ENCODE measurements at regions not wholly inside any gene's neighbourhood (a gene's known extent, or its start where the extent isn't known, plus 50 kb on each side); places are given as distances from the start of the nearest gene placed in this dataset.

DNA sequence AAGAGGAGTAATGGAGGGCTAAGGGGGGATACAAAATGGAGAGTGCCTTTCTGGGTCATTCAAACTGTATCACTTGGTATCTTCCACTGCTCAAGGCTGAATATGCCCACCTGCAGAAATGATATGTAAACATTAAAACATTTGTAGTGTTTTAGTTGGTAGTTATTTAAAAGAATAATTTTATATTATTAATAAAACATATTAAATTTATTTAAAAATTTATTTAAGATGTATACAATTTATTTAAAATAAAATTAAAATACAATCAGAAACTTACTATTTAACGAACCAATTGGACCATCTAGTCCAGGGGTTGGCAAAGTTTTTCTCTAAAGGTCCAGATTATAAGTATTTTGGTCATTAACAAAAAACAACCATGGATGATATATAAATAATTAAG is 308.5 kb downstream of the PLK2 start:
- DNase-seq (ENCODE audit: extremely low read depth, low read depth): no peak
- TF ChIP-seq, protein P1, sequence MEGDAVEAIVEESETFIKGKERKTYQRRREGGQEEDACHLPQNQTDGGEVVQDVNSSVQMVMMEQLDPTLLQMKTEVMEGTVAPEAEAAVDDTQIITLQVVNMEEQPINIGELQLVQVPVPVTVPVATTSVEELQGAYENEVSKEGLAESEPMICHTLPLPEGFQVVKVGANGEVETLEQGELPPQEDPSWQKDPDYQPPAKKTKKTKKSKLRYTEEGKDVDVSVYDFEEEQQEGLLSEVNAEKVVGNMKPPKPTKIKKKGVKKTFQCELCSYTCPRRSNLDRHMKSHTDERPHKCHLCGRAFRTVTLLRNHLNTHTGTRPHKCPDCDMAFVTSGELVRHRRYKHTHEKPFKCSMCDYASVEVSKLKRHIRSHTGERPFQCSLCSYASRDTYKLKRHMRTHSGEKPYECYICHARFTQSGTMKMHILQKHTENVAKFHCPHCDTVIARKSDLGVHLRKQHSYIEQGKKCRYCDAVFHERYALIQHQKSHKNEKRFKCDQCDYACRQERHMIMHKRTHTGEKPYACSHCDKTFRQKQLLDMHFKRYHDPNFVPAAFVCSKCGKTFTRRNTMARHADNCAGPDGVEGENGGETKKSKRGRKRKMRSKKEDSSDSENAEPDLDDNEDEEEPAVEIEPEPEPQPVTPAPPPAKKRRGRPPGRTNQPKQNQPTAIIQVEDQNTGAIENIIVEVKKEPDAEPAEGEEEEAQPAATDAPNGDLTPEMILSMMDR (IDR thresholded peaks at IDR 0.05; ENCODE audit: low read depth, low read length): no peak

DNA sequence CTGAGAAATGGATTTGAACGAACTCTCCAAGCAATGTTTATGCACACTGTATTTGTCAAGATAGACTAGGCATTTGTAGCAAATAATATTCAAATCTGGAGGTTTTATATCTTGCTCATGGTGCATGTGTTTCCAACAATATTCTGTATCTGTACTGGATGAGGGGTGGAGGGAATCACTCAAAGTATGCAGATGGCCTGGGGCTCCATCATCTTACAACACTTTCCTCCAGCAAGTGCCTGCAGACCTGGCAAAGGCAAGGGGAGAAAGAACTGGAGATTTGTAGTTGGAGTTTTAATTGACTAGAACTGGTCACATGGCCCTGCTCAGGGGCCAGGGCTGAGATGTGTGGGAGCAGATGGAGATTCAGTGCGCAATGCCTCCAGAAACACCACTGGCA is 309.0 kb downstream of the PLK2 start:
- TF ChIP-seq, protein P1 (IDR thresholded peaks at IDR 0.05; ENCODE audit: low read depth, low read length): no peak
- DNase-seq (ENCODE audit: extremely low read depth, low read depth): no peak

DNA sequence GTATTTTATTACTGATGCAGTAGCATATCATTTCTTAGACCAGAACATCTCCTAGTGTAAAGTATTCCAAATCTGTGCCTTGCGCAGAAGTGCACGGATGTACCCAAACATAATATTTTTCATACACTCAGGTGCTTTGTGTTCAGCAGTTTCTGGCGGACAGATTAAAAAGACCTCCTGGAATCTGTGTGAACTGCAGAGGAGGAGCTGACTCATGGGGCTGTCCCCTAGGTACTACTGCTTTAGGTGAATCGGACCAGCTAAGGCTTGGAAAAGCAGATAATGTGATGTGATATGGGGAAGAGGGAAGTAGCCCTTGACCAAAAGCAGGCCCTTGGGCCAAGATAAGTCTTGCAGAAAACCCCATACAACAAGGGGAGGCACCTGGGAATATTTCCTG is 310.1 kb downstream of the PLK2 start:
- TF ChIP-seq, protein P1 (IDR thresholded peaks at IDR 0.05; ENCODE audit: low read depth, low read length): no peak
- DNase-seq (ENCODE audit: extremely low read depth, low read depth): no peak

DNA sequence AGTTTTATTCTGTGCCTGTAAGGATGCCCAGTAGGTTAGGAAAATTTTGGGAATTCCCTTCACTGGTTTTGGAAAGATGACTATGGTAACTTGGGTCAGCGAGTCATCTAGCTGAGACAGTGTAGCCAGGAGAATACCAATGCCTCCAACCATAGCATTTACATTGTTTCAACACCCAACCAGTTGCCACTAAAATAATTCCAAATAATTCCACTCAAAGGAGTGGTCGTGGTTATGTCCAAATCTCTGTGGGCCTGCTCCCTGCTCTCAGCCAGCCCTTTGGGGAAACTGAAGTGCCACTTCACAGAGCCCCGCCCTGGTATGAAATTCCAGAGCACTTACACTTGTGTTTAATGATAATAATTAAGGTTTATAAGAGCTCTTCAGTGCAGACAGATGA is 310.5 kb downstream of the PLK2 start:
- TF ChIP-seq, protein P1 (IDR thresholded peaks at IDR 0.05; ENCODE audit: low read depth, low read length): no peak
- no peak for DNase-seq (ENCODE audit: extremely low read depth, low read depth)

DNA sequence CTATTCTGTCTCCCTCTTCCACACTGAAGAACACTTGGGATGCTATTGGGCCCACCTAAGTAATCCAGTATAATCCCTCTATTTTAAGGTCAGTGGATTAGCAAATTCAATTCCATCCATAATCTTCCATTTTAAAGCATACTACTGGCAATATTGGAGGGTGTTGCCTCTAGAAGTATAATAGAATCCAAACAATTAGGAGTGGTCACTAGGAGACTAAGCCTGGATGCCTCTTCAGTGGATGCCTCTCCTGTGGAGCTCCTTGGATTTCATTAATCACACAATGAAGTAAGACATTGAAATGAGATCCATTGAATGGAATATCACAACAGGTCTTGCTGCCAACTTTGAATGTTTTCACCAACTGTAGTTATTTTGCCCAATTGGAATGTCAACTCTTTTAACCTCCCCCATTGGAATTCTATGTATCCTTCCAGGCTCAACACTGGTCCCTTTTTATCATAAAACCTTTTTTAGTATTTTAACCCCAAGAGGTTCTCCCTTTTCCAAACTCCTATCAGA is 311.6 kb downstream of the PLK2 start:
- DNase-seq (ENCODE audit: extremely low read depth, low read depth): no peak

DNA sequence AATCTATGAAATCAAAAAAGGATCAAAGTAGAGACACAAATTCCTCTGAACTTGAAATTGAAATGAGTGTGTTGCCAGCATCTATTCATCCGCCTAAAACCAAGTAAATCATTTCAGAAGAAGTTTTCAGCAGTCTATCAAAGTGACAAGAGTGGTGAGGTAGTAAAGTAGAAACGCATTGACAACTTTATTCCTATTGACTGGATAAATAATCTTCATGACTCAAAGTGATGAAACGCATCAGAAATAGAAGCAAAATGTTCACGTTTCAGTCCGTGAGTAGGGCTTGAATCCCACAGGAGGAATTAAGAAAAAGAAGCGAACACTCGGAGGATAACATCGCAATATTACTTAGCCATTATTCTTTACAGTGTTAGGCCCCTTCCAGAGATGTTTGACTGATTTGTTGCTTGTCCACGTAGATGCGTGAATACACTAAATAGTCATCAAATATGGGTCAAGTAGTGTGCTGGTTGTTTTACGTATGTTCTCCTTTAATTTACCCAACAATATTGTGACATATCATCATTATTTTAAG is 314.4 kb downstream of the PLK2 start:
- TF ChIP-seq, protein P1 (IDR thresholded peaks at IDR 0.05; ENCODE audit: low read depth, low read length): no peak
- no peak for DNase-seq (ENCODE audit: extremely low read depth, low read depth)

More for the DNA sequence above, 311.6 kb downstream of the PLK2 start:
- TF ChIP-seq, protein P1 (IDR thresholded peaks at IDR 0.05; ENCODE audit: low read depth, low read length): no peak

DNA sequence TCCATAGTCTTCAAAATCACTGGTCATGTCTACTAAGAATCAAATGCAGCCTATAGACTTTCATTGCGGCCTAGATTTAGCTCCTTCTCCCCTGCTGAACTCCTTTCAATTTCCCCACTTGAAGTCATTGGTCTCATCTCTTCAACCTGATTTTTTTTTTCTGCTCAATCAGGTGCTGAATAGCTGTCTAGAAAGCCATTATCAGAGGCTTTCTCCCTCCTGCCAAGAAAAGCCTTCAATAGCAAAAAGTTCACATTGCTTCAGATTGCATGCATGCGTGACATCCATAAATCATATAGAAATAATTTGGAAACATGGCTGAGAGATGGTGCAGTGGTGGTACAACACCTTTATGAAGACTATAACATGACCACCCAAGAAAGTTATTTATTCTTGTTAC is 316.2 kb downstream of the PLK2 start:
- TF ChIP-seq, protein P1 (IDR thresholded peaks at IDR 0.05; ENCODE audit: low read depth, low read length): no peak
- DNase-seq (ENCODE audit: extremely low read depth, low read depth): no peak

Data from AG09319 (cell line).